ENCODE measurements at regions not wholly inside any gene's neighbourhood (a gene's known extent, or its start where the extent isn't known, plus 50 kb on each side); places are given as distances from the start of the nearest gene placed in this dataset.
A peak's percentile ranks its signal among the peaks of the same experiment; 100 is the strongest.
"Not testable (repeated sequence)": the region's sequence is repeated elsewhere in the genome, so short reads cannot be mapped to it uniquely, and the experiment has no call there.

DNA sequence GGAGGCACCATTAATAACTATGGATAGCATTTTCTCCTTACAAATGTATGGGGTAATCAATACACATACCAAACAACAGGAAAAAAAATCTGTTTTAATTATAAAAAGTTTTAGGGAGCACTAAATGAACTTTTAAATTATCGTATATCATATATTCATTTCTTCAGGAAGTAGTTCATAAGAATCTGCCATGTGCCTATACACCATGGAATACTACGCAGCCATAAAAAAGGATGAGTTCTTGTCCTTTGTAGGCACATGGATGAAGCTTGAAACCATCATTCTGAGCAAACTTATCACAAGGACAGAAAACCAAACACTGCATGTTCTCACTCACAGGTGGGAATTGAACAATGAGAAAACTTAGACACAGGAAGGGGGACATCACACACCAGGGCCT is 162.1 kb upstream of the RASA1 start:
- DNase-seq (ENCODE audit: low spot score) = no peak

DNA sequence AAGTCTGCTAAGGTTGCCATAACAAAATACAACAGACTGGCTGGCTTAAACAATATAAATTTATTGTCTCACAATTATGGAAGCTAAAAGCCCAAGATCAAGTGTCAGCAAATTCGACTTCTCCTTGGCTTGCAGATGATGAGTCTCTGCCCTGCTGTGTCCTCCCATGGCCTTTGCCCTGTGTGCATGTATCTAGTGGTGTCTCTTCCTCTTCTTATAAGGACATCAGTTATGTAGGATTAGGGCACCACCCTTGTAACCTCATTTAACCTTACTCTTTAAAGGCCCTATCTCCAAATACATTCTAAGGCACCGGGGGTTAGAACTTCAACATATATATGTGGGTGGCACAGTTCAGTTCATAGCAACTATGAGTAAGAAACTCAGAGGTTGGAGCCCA is 157.9 kb upstream of the RASA1 start:
- DNase-seq (ENCODE audit: low spot score) = no peak

DNA sequence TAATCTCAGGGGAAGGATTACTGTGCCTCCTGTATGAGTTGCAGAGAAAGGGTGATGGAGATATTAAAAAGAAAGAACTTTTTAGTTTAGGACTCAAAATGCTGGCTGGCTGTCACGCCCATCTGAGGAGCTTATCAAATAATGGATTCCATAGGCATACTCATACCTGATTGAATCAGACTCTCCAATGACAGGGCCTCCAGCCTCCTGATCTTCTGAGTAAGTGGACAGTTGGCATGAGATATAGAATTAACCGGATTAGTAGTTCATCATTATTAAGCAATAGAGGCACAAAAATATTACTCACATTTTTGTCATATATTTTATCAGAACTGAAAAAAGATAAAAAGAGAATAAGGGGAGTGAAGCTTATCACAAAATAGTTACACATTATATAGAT is 157.0 kb upstream of the RASA1 start:
- DNase-seq (ENCODE audit: low spot score) = no peak

DNA sequence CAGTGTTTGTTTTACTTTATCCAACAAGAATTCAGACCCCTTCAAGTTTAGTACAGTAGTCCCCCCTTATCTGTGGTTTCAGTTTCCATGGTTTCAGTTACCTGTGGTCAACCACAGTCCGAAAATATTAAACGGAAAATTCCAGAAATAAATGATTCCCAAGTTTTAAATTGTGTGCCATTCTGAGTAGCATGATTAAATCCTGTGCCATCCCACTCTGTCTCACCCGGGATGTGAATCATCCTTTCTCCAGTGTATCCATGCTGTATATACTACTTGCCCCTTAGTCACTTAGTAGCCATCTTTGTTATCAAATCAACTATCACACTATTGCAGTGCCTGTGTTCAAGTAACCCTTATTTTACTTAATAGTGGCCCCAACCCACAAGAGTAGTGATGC is 153.8 kb upstream of the RASA1 start:
- DNase-seq (ENCODE audit: low spot score) = no peak

DNA sequence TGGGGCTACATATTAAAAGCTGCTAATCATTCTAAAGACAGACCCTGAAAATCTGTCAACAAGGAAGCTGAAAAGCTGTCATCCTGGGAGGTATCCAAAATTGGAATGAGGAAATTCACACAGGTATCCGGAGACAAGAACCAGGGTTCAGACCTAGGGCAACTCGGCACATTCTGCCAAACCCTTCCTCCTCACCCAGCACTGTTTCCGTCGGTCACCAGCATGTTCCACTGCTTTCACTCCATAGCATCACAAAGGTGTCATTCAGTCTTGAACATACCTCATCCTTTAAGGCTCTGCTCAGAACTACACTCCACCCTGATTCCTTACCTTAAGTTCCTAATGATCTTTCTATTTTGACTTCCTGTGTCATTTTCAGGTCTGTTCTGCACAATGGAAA is 153.1 kb upstream of the RASA1 start:
- DNase-seq (ENCODE audit: low spot score) = no peak

DNA sequence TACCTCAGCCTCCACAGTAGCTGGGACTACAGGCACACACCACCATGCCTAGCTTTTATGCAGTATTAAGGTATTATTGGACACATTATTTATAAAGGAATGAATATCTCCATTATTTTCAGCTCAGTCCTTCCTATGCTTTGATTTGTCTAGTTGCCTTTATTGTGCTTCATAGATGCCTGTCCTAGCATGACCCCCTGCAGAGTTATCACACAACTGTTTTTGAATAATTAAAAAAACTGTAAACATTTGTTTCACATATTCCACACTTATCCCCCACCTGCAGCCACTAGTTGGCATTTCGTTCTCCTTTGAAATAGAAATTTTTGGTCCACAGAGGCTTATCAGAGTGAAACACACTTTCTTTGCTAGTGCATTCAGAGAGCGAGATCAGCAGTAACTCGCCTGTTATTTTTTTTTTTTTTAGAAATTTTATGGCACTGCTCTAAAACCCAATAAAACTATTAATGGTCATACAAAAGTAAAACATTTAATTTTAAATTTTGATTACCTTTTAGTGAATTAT is 151.8 kb upstream of the RASA1 start:
- no peak for DNase-seq (ENCODE audit: low spot score)

DNA sequence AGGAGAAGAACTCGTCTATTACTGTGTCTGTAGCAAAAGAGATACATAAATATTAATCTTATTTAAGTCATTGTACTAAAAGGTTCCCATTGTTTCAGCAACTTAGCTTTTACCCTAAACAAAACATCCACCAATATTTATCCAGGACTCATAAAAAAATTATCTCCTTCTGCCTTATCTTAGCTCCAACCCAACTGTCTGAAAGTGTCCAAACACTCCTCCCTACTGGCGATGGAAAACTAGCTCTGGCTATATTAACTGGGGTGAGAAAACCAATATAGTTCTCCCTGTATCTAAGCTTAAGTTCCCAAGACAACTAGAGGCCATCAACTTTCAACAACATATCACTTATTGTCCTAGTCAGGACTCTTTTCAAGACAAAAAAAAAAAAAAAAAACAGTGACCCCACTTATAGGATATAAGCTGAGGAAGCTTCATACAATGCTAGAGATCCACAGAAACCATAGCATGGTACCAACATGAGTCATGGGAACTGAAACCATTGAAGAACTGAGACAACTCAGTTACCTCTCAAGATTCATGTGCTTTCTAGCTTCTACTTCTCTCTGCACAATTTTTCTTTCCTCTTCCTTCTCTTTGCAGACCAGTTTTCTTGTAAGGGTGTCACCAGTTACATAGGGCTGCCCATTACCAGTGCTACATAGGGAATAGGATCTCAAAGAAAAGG is 150.7 kb upstream of the RASA1 start:
- no peak for DNase-seq (ENCODE audit: low spot score)

DNA sequence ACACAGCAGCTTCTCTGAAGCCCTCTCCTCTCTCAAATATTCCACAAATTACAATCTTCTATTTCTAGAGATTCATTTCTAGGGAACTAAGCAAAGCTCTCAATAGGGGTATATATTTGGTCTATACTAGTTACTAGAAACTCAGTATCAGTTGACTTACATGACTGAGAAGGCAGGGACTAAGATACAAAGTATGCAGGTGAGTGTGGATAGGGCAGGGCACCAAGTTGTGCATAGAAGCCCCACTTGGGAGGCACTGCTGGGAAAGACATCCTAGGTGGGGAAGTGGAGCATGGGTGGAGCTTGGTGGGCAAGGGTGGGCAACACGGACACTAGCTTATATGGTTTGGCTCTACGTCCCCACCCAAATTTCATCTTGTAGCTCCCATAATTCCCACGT is 148.1 kb upstream of the RASA1 start:
- no peak for DNase-seq (ENCODE audit: low spot score)

DNA sequence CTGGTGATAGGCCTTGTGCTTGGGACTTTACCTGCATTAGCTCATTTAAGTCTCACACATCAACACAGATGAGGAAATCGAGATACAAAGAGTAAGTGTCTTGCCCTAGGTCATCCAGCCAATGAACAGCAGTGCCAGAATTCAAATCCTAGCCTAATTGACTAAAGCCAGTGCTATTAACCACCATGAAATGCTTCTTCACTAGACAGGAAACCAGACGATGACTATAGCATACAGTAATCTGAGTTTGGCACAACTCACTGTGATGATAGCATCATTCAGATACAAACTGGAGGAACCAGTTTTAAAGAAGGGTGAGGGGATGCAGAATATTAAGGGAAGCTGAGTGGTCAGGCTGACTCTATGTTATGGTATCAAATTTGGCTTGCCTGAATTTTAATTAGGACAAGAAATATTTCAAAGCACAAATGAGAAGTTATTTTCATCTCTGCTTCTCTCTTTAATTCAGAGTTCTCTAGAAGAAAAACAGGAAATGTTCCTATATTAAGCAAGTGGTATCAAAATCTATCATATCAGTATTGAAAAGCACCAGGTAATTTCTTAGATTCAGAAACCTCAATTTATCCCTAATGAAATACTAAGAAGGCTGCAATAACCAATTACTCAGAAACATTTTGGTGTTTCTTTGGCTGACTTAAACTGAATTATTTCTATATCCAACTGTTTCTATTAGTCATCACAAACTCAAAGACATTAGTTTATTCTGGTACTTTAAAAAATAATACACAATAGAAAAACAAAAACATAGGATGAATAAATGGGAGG is 147.0 kb upstream of the RASA1 start:
- peak; percentile 81 for DNase-seq (ENCODE audit: low spot score)

DNA sequence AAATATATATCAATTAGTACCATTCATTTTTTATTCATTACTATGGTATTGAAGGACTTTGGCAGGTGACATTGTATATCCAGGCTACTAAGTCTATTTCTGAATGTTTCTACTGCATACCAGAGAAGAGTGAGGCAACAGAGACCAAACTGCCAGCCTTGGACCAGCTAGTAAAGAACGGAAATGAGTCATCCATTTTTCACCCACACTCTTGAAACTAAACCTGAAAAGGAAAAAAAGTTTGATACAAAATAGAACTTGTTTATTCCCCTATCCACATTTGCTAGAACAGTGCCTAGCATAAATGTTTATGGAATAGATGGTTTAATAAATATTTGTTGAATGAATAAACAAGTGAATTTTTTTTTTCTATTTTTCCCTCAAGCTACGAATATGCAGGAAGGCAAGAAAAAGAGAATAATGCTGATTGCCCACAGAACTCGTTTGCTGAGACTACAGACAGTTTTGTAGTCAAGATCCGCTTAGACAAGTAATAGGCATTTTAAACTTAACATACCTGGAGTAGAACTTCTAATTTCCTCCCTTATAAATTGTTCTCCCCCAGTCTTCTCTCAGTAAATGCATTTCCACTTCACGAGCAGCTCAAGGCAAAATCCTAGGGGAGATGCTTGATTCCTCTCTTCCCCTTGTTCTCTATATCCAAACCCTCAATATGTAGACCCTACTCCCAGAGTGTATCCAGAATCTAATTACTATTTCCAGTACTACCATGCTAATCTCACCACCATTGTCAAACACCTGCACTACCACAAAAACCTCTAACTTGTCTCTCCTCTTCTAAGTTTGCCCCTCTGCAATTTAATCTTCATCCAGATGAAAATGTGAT is 146.2 kb upstream of the RASA1 start:
- peak; percentile 75 for DNase-seq (ENCODE audit: low spot score)

DNA sequence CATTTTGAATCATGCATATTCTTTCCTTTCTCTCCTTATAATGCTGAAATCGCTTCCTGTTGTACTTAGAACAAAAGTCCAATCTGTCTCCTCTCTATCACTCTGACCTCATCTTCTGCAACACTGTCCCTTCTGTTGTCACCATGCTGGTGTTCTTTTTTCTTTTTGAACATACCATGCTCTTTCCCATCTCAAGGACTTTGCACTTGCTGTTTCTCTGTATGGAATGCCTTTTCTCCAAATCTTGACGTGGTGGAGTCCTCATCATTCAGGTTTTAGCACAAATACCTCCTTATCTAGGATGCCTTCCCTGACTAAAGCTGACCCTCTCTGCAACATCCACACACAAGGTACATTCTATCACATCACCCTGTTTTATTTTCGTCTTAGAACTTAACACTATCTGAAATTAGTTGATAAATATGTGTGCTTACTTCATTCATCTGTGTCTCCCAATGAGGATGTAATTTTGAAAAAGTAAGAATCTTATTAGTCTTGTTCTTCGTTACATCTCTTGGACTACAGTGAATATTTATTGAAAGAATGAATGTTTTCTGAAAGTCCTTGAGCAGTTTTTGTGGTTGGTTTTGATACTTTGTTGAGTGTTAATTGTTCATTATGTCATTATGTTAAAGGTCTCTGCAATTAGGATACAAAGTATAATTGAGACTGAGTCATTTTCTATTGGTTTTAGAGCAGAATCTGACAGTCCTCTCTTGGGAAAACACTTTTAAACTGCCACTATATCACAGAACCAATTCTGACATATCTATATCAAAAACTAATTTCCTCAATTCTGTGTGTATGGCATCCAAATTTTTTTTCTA is 145.3 kb upstream of the RASA1 start:
- no peak for DNase-seq (ENCODE audit: low spot score)

DNA sequence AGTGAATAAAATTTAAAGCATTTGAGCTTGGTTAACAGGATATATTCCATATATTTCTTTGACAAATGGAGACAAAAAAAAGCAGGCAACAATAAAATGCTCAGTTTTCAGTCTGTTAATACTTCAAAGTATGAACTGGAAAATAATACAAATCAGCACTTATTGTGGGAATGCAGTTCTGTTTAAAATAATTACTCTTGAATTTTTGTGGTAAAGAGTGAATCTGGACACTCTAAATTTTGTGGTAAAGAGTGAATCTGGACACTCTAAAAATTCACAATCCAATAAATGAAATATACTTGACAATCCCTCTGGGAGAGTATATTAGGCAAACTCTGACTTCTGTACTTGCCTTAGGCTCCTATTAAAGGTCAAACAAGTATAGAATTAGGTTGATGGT is 141.9 kb upstream of the RASA1 start:
- DNase-seq (ENCODE audit: low spot score) = no peak

DNA sequence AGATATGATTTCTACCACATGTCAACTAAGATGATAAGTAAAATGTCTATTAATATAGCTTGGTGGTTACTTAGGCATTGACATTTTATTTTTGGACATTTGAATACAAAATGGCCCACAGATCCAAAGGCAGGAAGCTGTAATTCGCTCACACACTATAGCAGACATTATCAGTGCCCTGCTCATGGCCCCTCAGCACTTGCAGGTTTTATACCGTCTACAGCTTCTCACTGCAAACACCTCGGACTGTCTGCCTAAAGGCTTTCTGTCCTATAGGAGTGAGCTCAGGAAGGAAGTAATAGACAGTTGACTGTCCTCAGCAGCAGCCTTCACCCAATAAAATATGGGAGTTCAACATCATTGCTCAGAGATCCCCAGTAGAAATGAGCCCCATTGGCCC is 140.8 kb upstream of the RASA1 start:
- no peak for DNase-seq (ENCODE audit: low spot score)

DNA sequence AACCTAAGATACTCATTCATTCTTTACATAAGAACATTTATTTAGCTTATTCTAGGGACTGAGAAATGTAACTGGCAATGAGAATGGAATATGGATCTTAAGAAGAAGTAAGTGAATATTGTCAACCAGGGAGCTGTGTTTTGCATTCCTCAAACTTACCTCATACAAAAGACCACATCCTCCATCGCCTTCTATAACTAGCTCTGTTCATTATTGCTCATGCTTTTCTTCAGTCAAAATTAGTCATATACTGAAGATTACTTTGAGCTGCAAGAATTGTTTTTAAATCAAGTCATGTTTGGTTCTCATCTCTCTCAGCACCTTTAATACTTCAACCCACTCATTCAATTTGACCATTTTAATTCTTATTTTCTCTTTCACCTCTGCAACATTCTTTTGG is 140.3 kb upstream of the RASA1 start:
- no peak for DNase-seq (ENCODE audit: low spot score)

DNA sequence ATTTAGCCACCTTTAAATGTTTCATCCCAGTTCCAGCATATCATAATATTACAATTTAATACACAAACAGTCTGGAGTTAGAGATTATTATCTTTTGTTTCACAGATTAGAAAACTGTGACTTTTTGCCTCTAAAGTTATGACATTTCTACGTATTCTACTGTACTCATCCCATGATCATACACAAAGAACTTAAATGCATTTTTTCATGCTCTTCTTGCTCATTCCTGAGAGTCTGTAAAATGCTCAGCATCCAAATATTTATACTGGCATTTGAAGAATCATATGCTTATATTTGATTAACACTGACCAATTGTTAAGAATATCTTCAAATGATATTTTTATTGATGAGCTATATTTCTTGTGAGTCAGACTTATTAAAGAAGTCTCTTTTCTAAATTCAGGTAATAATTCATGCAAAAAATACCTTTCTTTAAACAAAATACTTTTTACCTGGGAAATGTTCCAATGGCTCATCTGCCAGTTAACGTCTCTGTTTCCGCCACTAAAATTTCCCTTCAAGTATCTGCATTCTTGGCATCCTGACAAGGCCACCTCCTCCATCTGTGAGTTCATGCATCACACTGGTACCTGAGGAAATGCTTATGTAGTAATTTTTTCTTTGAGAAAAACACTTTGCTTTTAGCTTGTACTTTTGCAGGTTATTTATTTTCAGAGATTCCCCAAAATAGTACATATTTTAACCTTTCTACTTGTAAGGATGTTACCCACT is 139.6 kb upstream of the RASA1 start:
- DNase-seq (ENCODE audit: low spot score) = no peak

DNA sequence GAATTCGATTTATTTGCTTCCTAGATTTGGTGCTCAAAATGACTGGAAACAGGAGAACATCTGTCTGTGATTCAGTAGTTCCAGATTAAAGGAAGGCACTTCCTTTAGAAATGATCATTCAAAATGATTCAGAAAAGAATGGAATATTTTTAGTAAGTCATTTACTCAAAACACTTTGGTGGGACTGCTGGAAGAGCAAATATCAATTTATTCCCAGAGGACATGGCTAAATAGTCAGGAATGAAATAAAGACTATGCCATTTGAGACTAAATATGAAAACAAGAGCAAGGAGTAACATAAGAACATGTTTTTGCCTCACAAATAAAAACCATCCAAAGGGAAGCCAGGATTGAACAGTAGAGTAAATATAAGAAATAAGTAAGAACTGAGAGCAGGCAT is 138.6 kb upstream of the RASA1 start:
- no peak for DNase-seq (ENCODE audit: low spot score)

DNA sequence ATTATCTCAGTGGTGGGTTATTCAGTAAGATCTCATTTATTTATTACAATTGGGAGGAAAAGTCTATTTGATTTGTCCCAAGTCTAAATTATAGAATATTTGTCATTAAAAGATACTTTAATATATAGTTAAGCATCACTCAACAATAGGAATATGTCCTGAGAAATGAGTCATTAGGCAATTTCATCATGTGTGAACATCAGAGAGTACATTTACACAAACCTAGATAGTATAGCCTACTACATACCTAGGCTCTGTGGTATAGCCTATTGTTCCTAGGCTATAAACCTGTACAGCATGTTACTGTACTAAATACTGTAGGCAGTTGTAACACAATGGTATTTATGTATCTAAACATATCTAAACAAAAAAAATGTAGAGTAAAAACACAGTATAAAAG is 135.0 kb upstream of the RASA1 start:
- no peak for DNase-seq (ENCODE audit: low spot score)

DNA sequence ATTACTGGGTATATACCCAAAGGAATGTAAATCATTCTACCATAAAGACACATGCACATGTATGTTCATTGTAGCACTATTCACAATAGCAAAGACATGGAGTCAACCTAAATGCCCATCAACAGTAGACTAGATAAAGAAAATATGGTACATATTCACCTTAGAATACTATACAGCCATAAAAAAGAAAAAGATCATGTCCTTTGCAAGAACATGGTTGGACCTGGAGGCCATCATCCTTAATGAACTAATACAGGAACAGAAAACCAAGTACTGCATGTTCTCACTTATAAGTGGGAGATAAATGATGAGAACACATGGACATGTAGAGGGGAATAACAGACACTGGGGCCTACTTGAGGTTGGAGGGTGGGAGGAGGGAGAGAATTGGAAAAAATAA is 133.2 kb upstream of the RASA1 start:
- not testable (repeated sequence) for DNase-seq (ENCODE audit: low spot score)

DNA sequence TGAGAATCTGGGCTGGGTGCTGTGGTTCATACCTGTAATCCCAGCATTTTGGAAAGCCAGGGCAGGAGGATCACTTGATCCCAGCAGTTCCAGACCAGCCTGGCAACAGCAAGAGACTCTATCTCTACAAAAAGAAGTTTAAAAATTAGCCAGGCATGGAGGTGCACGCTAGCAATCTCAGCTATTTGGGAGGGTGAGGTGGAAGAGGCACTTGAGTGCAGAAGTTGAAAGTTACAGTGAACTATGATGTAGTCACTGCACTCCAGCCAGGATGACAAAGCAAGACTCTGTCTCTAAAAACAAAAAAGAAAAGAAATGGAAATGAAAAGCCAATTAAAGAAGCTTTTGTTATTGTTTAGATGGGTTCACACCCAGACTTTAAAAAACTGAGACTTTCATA is 131.6 kb upstream of the RASA1 start:
- DNase-seq (ENCODE audit: low spot score) = no peak

DNA sequence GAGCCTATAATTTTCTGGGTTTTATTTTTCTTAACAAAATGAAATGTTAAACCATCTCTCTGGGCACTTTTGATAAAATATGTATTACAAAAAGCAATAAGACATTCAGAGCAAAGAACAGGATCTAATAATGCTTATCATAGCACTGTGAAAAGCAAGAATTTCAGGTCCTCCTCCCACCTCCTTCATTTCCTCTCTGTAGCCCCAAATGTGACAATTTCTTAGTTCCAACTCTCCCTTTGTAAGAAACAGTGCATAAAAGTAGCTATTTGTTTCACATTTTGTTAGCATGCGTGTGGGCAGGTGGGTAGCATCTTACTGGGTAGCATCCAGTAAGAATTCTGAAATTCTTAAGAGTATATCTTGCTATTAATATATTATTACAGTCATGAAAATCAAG is 130.9 kb upstream of the RASA1 start:
- no peak for DNase-seq (ENCODE audit: low spot score)

DNA sequence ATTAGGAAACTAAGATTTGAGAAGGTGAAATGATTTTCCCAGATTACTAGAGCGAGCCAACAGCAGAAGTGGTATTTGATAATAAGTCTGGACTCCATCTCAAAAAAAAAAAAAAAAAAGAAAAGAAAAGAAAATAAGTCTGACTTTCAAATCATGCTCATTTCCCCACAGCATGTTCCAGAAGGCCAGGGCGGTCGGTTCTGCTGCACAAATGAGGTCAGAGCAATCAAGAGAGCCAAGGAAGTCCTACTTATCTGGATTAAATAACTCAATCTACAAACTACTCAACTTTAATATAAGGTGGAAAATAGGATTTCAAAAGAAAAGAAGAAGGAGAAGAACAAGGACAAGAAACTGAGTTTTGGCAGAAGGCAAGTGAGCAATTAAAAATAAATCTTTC is 130.4 kb upstream of the RASA1 start:
- DNase-seq (ENCODE audit: low spot score) = no peak
